ENCODE measurements at regions not wholly inside any gene's neighbourhood (a gene's known extent, or its start where the extent isn't known, plus 50 kb on each side); places are given as distances from the start of the nearest gene placed in this dataset.

GRCh38 chr5:104955479-104955878, 1392.9 kb upstream of the NUDT12 start:
- TF ChIP-seq POLR2AphosphoS5 (IDR thresholded peaks at IDR 0.05; ENCODE audit: borderline replicate concordance, low read depth, low read length) (no peak), FOXP2 (optimal IDR thresholded peaks at IDR 0.05; ENCODE audit: control extremely low read depth, extremely low read length, insufficient read depth) (no peak), EZH2 (IDR thresholded peaks at IDR 0.05) (no peak)
- Histone ChIP-seq H3K9ac (ENCODE audit: insufficient read length) (no peak overlapping the region), H3K4me3 (no peak overlapping the region), H3K36me3 (ENCODE audit: insufficient read depth, low read length) (no peaks in the 10 kb centered on the region), H3K27ac (no peak overlapping the region), H3K9me3 (ENCODE audit: low read depth, low read length) (no peaks in the 10 kb centered on the region)
- no peak for DNase-seq (ENCODE audit: low read depth, low spot score)

GRCh38 chr5:104952876-104953275, 1390.3 kb upstream of the NUDT12 start:
- TF ChIP-seq EZH2 (IDR thresholded peaks at IDR 0.05) = no peak
- no peak for TF ChIP-seq FOXP2 (optimal IDR thresholded peaks at IDR 0.05; ENCODE audit: control extremely low read depth, extremely low read length, insufficient read depth)
- TF ChIP-seq POLR2AphosphoS5 (IDR thresholded peaks at IDR 0.05; ENCODE audit: borderline replicate concordance, low read depth, low read length) = no peak
- Histone ChIP-seq H3K9ac (ENCODE audit: insufficient read length) (no peak overlapping the region), H3K36me3 (ENCODE audit: insufficient read depth, low read length) (no peaks in the 10 kb centered on the region), H3K9me3 (ENCODE audit: low read depth, low read length) (no peaks in the 10 kb centered on the region), H3K4me3 (no peak overlapping the region), H3K27ac (no peak overlapping the region)
- DNase-seq (ENCODE audit: low read depth, low spot score) = no peak

DNA sequence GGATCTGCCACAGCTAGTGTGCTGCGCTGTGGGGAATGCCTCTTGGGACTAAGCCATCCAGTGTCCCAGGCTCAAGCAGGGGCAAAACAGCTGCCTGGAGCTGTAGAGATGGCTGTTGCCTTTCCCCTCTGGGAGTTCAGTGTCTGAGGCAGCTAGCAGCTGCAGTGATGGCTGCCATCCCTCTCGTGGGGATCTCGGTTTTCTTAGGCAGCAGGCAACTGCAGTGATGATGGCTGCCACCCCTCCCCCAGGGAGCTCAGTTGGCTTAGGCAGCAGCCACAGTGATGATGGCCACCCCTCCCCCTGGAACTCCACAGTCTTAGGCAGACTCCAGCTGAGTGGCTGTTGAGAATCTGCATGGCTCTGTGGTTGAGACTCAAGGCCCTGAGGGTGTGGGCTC, 1389.2 kb upstream of the NUDT12 start:
- H3K9me3 ChIP-seq (ENCODE audit: low read depth, low read length) = no peaks in the 10 kb centered on the region
- DNase-seq (ENCODE audit: low read depth, low spot score) = no peak
- no peak overlapping the region for H3K9ac ChIP-seq (ENCODE audit: insufficient read length)
- TF ChIP-seq EZH2 (IDR thresholded peaks at IDR 0.05) = no peak
- TF ChIP-seq POLR2AphosphoS5 (IDR thresholded peaks at IDR 0.05; ENCODE audit: borderline replicate concordance, low read depth, low read length) = no peak
- TF ChIP-seq FOXP2 (optimal IDR thresholded peaks at IDR 0.05; ENCODE audit: control extremely low read depth, extremely low read length, insufficient read depth) = no peak
- no peaks in the 10 kb centered on the region for H3K36me3 ChIP-seq (ENCODE audit: insufficient read depth, low read length)
- no peak overlapping the region for H3K4me3 ChIP-seq
- H3K27ac ChIP-seq = no peak overlapping the region

DNA sequence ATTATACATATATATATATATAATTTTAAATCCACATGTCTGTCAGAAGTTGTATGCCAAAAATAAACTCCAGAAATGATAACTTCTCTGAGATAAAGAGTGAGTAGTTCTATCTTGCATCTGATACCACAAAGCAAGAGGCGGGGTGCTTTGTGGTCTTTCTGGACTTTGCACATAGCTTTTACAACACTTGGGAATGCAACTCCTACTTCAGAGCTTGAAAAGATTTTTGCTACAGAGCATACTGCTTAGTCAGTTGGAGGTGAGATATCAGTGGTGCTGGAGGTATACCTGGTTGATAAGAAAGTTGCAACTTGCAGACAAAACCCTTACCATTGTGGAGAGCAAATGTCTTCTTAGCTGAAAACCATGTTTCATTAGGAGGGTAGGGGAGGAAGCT, 1384.5 kb upstream of the NUDT12 start:
- TF ChIP-seq EZH2 (IDR thresholded peaks at IDR 0.05) (no peak), POLR2AphosphoS5 (IDR thresholded peaks at IDR 0.05; ENCODE audit: borderline replicate concordance, low read depth, low read length) (no peak), FOXP2 (optimal IDR thresholded peaks at IDR 0.05; ENCODE audit: control extremely low read depth, extremely low read length, insufficient read depth) (no peak)
- Histone ChIP-seq H3K36me3 (ENCODE audit: insufficient read depth, low read length) (no peaks in the 10 kb centered on the region), H3K27ac (no peak overlapping the region), H3K4me3 (no peak overlapping the region), H3K9ac (ENCODE audit: insufficient read length) (no peak overlapping the region), H3K9me3 (ENCODE audit: low read depth, low read length) (no peaks in the 10 kb centered on the region)
- DNase-seq (ENCODE audit: low read depth, low spot score) = no peak

DNA sequence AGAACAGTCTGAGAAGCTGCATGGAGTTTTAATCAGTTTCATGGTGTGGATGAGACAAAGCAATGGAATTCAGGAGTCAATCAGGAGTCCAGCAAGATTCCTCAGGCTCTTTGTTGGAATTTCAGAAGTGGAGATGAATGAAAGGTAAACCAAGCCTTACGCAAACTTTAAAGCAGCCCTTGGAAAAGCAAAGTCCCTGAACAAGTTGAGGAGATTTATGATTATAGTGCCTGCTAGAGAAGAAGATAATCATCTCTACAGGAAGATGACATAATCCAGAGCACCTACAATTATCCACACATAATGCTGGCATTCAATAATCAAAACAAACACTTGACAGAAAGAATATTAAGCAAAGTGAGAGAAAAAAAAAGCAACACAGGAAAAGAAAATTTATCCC, 1380.1 kb upstream of the NUDT12 start:
- Histone ChIP-seq H3K9me3 (ENCODE audit: low read depth, low read length) (no peaks in the 10 kb centered on the region), H3K4me3 (no peak overlapping the region), H3K9ac (ENCODE audit: insufficient read length) (no peak overlapping the region), H3K27ac (no peak overlapping the region), H3K36me3 (ENCODE audit: insufficient read depth, low read length) (no peaks in the 10 kb centered on the region)
- peak; percentile 16 for DNase-seq (ENCODE audit: low read depth, low spot score)
- TF ChIP-seq FOXP2 (optimal IDR thresholded peaks at IDR 0.05; ENCODE audit: control extremely low read depth, extremely low read length, insufficient read depth) = no peak
- no peak; the same call in 1 of the 2 replicates for TF ChIP-seq POLR2AphosphoS5 (IDR thresholded peaks at IDR 0.05; ENCODE audit: borderline replicate concordance, low read depth, low read length)
- TF ChIP-seq EZH2 (IDR thresholded peaks at IDR 0.05) = no peak

GRCh38 chr5:104941030-104941645, 1378.5 kb upstream of the NUDT12 start:
- DNase-seq (ENCODE audit: low read depth, low spot score) = no peak
- H3K9me3 ChIP-seq (ENCODE audit: low read depth, low read length) = no peaks in the 10 kb centered on the region

DNA sequence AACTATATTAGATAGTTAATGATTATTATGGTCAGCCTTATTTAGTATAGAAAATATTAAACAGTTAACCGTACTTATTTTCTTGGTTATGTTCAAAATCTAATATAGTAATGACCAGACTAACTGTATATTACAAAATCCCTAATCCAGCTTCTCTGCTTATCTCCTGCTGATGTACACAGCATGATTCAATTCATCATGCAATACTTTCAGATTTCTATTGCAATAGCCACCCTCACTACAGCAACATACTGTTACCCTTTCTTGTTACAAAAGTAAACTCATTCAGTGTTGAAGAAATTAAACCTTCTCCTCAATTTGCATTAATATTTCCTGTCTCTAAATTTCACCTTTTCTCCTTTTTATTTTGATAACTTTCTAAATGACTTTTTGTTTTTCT, 1375.0 kb upstream of the NUDT12 start:
- no peak overlapping the region for H3K27ac ChIP-seq
- DNase-seq (ENCODE audit: low read depth, low spot score) = no peak

More at GRCh38 chr5:104941030-104941645, 1378.5 kb upstream of the NUDT12 start:
- Histone ChIP-seq H3K4me3 (no peak overlapping the region), H3K27ac (no peak overlapping the region), H3K36me3 (ENCODE audit: insufficient read depth, low read length) (no peaks in the 10 kb centered on the region), H3K9ac (ENCODE audit: insufficient read length) (no peak overlapping the region)
- no peak for TF ChIP-seq EZH2 (IDR thresholded peaks at IDR 0.05)

DNA sequence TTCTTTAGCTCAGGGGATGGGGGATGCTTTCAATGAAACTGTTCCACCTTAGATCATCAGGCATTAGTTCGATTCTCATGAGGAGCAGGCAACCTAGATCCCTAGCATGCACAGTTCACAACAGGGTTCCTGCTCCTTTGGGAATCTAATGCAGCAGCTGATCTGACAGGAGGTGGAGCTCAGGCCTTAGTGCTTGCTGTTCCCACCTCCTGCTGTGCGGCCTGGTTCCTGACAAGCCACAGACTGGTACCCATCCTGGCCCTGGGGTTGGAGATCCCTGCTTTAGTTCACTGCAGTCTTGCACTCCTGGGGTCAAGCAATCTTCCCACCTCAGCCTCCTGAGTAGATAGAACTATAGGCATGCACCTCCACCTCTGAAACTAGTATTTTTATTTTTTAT, 1369.8 kb upstream of the NUDT12 start:
- Histone ChIP-seq H3K27ac (no peak overlapping the region), H3K9ac (ENCODE audit: insufficient read length) (no peak overlapping the region), H3K36me3 (ENCODE audit: insufficient read depth, low read length) (no peaks in the 10 kb centered on the region), H3K4me3 (no peak overlapping the region), H3K9me3 (ENCODE audit: low read depth, low read length) (no peaks in the 10 kb centered on the region)
- no peak for DNase-seq (ENCODE audit: low read depth, low spot score)
- TF ChIP-seq FOXP2 (optimal IDR thresholded peaks at IDR 0.05; ENCODE audit: control extremely low read depth, extremely low read length, insufficient read depth) = no peak
- no peak for TF ChIP-seq EZH2 (IDR thresholded peaks at IDR 0.05)
- TF ChIP-seq POLR2AphosphoS5 (IDR thresholded peaks at IDR 0.05; ENCODE audit: borderline replicate concordance, low read depth, low read length) = no peak

More for the DNA sequence above, 1375.0 kb upstream of the NUDT12 start:
- TF ChIP-seq EZH2 (IDR thresholded peaks at IDR 0.05) (no peak), POLR2AphosphoS5 (IDR thresholded peaks at IDR 0.05; ENCODE audit: borderline replicate concordance, low read depth, low read length) (no peak), FOXP2 (optimal IDR thresholded peaks at IDR 0.05; ENCODE audit: control extremely low read depth, extremely low read length, insufficient read depth) (no peak)
- H3K9ac ChIP-seq (ENCODE audit: insufficient read length) = no peak overlapping the region
- no peaks in the 10 kb centered on the region for H3K36me3 ChIP-seq (ENCODE audit: insufficient read depth, low read length)
- no peak overlapping the region for H3K4me3 ChIP-seq
- H3K9me3 ChIP-seq (ENCODE audit: low read depth, low read length) = no peaks in the 10 kb centered on the region

GRCh38 chr5:104928906-104929520, 1366.4 kb upstream of the NUDT12 start:
- no peak overlapping the region for H3K4me3 ChIP-seq
- no peaks in the 10 kb centered on the region for H3K36me3 ChIP-seq (ENCODE audit: insufficient read depth, low read length)
- H3K9me3 ChIP-seq (ENCODE audit: low read depth, low read length) = no peaks in the 10 kb centered on the region
- H3K9ac ChIP-seq (ENCODE audit: insufficient read length) = no peak overlapping the region
- H3K27ac ChIP-seq = no peak overlapping the region
- TF ChIP-seq FOXP2 (optimal IDR thresholded peaks at IDR 0.05; ENCODE audit: control extremely low read depth, extremely low read length, insufficient read depth) = no peak
- no peak for TF ChIP-seq EZH2 (IDR thresholded peaks at IDR 0.05)
- no peak for TF ChIP-seq POLR2AphosphoS5 (IDR thresholded peaks at IDR 0.05; ENCODE audit: borderline replicate concordance, low read depth, low read length)
- no peak for DNase-seq (ENCODE audit: low read depth, low spot score)

Data from SK-N-MC (cell line).